Motor neuron (in vitro differentiated cells): ENCODE measurements at regions not wholly inside any gene's neighbourhood (a gene's known extent, or its start where the extent isn't known, plus 50 kb on each side); places are given as distances from the start of the nearest gene placed in this dataset.

Source experiments
- ATAC-seq, 8 experiments: fragments of 200-7000 bp; cut with Tn5 transposase; replicated peaks in 6 of 8; 2 replicates each; pipeline ENCODE4 v1.8.0; 2021; ENCODE audit warnings: mild to moderate bottlenecking in 8 of 8, moderate library complexity in 8 of 8
- H3K27ac ChIP-seq, 2 donors: fragments of 250-450 bp; sonication (Bioruptor Pico); 2 replicates each; pipeline ENCODE4 v1.9.0; 2021; ENCODE audit warnings: antibody characterized with exemption in 2 of 2, mild to moderate bottlenecking in 2 of 2, moderate library complexity in 1 of 2
- H3K4me1 ChIP-seq, 2 donors: fragments of 250-450 bp; sonication (Bioruptor Pico); replicated peaks in 1 of 2; 2 replicates each; pipeline ENCODE4 v1.6.1; 2021; ENCODE audit warnings: antibody characterized with exemption in 2 of 2, mild to moderate bottlenecking in 2 of 2, moderate library complexity in 1 of 2
- H3K4me3 ChIP-seq, 5 donors: fragments of 250-450 bp; sonication (Bioruptor Pico); 2 replicates each; pipeline ENCODE4 v1.9.0; 2021; ENCODE audit warnings: antibody characterized with exemption in 5 of 5, mild to moderate bottlenecking in 5 of 5, moderate library complexity in 4 of 5
- WGBS, 10 experiments: fragments of 450-650 bp; shearing (Covaris generic); methylation state at CpG; one replicate each; pipeline ENCODE4 v1.0.0; 2022; 5-methylcytosine and 5-hydroxymethylcytosine counted together
- in situ Hi-C, 9 experiments: fragments of 400-800 bp; cut with MboI; loops; one replicate each; pipeline ENCODE4 v1.15.0; 2021; ENCODE audit warnings: low sequenced_read_pairs in 9 of 9, low pct_unique_long_range_greater_than_20kb in 2 of 9; ENCODE audit not compliant: unreplicated experiment in 9 of 9

DNA sequence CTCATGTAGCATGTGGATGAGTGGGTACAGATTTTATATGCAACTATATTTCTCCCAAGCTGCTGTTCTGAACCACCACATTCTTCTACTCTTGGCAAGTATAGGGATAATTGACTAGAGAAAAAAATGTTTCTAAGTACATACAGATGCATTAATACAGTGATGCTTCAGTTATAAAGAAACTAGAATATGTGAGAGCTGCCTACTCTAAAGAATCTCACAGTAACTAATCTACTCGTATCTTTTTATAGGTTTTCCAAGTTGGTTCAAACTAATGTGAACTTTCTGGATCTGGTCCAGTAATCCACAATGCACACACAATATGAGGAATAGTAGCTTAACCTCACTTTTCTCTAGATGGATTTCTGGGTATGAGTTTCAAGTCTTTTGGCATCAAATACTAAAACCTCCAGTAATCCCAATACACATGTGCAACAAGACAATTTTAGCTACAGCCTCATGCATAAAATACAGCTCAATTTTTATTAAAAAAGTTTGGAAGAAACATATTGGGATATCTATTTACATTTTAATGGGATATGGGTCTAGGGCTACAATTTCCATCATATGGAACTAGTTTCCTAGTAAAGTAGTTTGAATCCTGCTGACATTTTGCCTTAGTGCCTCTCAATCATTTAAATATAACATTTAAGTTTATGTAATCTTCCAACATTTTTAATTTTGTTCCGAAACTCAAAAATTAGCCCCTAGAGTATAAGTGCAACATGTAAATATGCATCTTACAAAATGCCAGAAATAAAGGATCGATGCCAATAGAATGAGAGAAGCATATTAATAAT lies 2209.7 kb downstream of the LRRC4C start:
- no peak for ATAC-seq
- in situ Hi-C loops: no loop called here
- Histone ChIP-seq H3K4me1 (no peaks in the 10 kb centered on the region), H3K27ac (no peak overlapping the region), H3K4me3 (no peak overlapping the region)
- 0 to 81% (median 31%) methylated on average over 1 to 3 of the region's 3 CpGs; no CpG with 5 or more reads in 1 of the 10 experiments for WGBS, 10 experiments

DNA sequence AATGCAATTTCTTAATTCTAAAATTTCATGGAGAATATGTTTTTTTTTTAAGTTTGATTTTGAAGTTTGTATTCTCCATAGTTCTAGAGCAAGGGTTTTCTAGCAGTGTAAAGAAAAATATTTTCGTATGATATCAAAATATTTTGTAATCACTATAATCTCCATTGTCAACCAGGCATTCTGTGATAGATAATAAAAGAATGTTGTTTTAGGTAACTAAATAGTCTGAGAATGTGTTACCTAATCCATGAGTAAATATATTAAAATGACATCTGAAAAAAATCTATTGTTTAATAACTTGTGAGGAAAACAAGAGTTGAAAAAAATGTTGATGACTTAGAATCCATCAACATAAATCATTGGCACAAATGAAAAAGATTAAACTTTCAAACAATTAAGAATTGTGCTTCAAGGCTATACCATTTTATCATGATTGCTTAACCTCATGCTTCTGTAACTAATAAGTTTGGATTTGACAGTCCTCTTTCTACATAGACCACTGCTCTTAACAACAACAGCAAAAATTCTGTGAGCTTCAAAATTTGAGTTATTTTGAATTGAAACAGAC lies 2211.8 kb downstream of the LRRC4C start:
- H3K27ac ChIP-seq: no peak overlapping the region
- 8 to 100% (median 63%) methylated on average over 1 of the region's 1 CpG for WGBS, 10 experiments
- no peaks in the 10 kb centered on the region for H3K4me1 ChIP-seq
- H3K4me3 ChIP-seq: no peak overlapping the region
- in situ Hi-C loops: no loop called here
- no peak for ATAC-seq

DNA sequence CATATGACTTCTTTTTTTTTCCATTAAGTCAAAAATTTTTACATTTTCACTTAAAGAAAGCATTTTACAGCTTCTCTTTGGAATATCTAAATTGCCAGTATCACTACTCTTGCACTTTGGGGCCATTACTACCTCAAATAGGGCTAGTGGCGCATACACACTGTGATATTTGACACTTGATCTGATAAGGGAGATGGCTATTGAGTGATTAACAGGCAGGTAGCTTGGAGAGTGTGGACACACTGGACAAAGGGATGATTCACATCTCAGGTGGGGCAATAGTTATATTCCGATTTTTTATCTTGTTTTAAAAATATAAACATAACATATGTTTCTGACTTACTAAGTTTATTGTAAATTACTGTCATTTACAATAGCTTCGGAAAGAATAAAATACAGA lies 2219.9 kb downstream of the LRRC4C start:
- Histone ChIP-seq H3K27ac (no peak overlapping the region), H3K4me1 (no peaks in the 10 kb centered on the region), H3K4me3 (no peak overlapping the region)
- no peak for ATAC-seq
- in situ Hi-C loops: no loop called here
- WGBS, 10 experiments: 14 to 100% (median 80%) methylated on average over 1 to 3 of the region's 3 CpGs; no CpG with 5 or more reads in 1 of the 10 experiments

DNA sequence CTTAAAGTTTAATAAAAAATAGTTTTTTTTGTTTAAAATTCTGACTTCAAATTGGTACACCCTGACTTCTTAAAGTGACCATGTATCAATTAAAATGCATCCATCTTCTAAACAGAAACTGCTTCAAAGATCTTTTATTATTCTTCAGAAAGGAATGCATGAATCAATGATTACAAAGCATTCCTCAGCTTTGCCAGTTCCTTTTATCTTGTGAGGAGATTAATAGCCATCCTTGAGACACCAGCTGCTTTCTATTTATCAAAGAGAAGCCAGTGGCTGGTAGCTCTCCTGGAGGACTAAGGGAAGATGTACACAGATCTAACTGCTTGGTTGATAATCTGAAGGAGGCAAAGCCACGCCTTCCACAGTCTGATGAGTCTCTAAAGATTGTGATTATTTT lies 2222.5 kb downstream of the LRRC4C start:
- Histone ChIP-seq H3K4me1 (no peaks in the 10 kb centered on the region), H3K4me3 (no peak overlapping the region), H3K27ac (no peak overlapping the region)
- no peak for ATAC-seq
- WGBS, 10 experiments: 0 to 75% (median 10%) methylated on average over 1 of the region's 1 CpG
- in situ Hi-C loops: no loop called here

DNA sequence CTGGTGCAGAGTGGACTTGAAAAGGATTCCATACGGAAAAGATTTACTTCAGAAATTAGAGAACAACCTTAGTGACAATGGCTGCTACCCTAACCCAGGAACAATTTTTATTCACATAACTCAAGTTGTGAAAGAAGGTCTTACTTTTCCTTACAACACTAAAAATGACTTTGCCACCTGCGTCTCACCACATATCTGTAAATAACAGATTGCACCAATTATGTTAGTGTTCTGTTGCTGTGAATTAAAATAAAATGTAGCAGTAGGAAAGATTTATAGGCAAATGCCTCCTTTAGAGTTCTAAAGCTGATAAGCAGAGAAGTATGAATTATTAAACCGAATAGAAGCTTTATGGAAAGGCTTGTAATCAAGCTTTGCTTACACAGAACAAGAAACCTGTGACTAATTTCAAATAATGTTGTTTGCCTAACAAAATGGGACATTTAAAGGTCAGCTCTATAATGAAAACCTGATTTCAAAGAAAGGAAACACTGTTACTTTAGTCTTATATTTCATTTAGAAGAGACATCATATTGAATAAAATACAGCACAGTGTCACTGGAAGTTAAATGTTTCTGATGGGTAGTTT lies 2237.8 kb downstream of the LRRC4C start:
- in situ Hi-C loops: no loop called here
- ATAC-seq: peak in 3 of 8 experiments; percentile 19 to 53 (median 20)
- Histone ChIP-seq H3K4me1 (no peaks in the 10 kb centered on the region), H3K27ac (no peak overlapping the region), H3K4me3 (no peak overlapping the region)
- 0 to 86% (median 55%) methylated on average over 1 to 3 of the region's 3 CpGs; no CpG with 5 or more reads in 1 of the 10 experiments for WGBS, 10 experiments

DNA sequence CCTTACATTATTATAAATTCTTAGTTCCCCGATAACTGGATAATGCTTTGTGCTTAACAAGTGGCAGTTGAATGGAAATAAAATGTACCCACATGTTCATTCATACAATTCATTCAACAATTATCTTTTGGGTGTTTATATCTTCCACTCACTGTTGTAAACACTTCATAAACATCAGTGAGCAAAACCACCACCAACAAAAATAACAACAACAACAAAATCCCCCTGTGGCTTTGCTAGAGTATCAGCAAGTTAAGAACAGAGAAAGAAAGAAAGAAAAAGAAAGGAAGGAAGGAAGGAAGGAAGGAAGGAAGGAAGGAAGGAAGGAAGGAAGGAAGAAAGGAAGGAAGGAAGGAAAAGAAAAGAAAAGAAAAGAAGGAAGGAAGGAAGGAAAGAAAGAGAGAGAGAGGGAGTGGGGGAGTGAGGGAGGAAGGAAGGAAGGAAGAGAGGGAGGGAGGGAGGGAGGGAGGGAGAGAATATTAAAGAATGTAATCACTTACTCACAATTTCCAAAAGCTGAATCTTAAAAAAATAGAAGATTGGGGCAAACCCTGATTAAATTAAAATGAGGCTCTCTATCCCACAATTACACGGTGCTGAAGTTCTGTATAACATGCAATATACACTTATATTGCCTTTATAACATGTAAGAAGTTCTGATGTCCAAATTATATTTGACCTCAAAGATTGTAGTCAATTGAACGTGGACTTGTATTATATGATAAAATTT lies 2238.8 kb downstream of the LRRC4C start:
- no peaks in the 10 kb centered on the region for H3K4me1 ChIP-seq
- in situ Hi-C loops: no loop called here
- no peak for ATAC-seq
- H3K27ac ChIP-seq: no peak overlapping the region
- WGBS, 10 experiments: 0 to 100% (median 80%) methylated on average over 1 to 3 of the region's 3 CpGs
- no peak overlapping the region for H3K4me3 ChIP-seq

DNA sequence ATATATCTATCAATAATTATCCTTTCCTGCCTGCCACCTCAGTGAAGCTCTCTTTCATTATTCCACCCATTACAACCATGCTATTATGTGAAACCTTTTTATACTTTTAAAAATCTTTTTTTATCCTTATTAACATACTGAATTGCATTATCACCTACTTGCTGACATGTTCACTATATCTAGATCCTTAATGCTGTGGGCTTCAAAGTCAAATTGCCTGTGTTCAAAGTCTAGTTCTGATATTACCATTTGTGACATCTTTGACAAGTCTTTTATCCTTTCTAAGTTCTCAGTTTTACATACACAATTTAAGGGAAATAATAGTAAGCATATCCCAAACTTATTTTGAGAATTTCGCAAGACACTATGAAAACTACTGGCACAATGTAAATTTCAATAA lies 2239.4 kb downstream of the LRRC4C start:
- WGBS, 10 experiments: 0 to 100% (median 78%) methylated on average over 1 of the region's 1 CpG
- H3K27ac ChIP-seq: no peak overlapping the region
- no peak overlapping the region for H3K4me3 ChIP-seq
- H3K4me1 ChIP-seq: no peaks in the 10 kb centered on the region
- no peak for ATAC-seq
- in situ Hi-C loops: no loop called here

DNA sequence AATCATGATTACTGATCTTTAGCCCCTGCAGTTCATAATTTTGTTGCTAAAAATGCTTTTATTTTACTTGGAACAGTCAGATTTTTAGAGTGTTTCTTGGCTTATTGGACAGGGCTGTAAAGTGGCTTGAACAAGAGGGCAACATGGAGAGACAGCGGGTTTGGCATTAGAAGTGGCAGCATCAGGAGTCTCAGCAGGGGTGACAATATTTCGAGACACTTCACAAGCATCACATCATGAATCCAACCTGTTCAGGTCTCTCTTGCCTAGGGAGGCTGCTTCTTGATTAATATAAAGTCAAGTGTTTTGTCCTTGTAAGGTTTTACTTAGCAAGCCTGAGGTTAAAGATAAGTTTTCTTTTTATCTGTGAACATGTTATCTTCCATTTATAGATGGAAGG lies 2249.5 kb downstream of the LRRC4C start:
- WGBS, 10 experiments: 0 to 100% (median 46%) methylated on average over 1 to 2 of the region's 2 CpGs; no CpG with 5 or more reads in 2 of the 10 experiments
- no peak for ATAC-seq
- Histone ChIP-seq H3K4me3 (no peak overlapping the region), H3K4me1 (no peaks in the 10 kb centered on the region), H3K27ac (no peak overlapping the region)
- in situ Hi-C loops: no loop called here

DNA sequence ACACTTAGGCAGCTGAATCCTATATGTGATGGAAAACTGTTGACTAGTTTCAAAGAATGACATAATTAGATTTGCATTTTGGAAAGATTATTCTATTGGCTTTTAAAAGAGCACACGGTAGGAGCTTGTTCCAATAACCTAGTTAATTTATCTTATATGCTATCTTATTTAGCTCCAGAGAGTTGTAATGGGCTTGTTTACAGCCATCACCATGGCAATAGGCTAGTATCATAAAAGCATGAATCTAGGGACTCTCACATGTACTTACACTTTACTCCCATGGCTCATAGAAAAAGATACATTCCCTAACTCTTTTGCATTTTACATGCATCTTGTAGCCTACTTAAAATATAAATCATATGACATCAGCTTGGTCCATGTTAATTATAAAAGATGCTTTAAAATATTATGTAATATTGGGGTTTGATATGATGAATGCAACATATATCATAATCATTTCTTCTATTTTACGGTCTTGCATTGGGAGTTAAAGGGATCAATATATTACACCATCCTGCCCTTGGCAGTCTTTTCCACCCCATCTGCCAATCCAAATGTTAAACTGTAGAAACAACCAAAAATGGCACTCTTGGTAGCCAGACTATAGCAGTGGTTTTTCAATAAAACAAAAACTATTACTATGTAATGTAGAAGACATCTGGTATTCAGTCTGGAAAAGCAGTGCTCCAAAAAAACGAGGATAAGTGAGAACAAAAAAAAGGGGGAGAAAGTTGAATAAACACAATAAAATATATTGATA lies 2254.0 kb downstream of the LRRC4C start:
- Histone ChIP-seq H3K4me1 (no peaks in the 10 kb centered on the region), H3K4me3 (no peak overlapping the region), H3K27ac (no peak overlapping the region)
- WGBS, 10 experiments: 0 to 93% (median 41%) methylated on average over 1 to 3 of the region's 3 CpGs
- ATAC-seq: no peak
- in situ Hi-C loops: no loop called here

DNA sequence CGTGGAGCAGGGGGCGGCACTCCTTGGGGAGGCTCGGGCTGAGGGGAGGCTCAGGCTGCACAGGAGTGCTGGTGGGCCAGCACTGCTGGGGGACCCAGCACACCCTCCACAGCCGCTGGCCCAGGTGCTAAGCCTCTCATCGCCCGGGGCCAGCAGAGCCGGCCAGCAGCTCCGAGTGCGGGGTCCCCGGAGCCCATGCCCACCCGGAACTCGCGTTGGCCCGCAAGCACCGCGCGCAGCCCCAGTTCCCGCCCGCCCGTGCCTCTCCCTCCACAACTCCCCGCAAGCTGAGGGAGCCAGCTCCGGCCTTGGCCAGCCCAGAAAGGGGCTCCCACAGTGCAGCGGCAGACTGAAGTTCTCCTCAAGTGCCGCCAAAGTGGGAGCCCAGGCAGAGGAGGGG lies 2266.8 kb downstream of the LRRC4C start:
- in situ Hi-C loops: no loop called here
- Histone ChIP-seq H3K4me3 (no peak overlapping the region), H3K27ac (no peak overlapping the region), H3K4me1 (no peaks in the 10 kb centered on the region)
- no peak for ATAC-seq
- 58% methylated on average over 9 of the region's 24 CpGs; no CpG with 5 or more reads in 9 of the 10 experiments for WGBS, 10 experiments

DNA sequence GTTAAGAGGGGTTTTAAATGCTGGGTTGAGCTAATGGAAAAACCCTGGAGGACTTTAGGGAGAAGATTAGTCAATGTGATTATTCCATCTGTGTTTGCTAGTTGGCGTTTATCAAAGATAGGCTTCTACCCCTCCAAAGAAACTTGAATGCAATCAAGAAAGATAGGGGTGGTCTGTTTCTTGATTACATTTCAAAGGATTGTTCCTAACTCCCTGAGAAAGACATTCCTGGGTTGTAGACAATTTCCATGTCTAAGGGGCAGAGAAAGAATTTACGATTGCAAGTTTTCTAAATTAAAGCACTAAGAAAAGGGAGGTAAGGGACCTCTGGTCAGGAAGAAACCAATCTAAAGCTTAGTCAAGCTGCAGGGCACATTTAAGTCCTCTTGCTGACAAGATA lies 2268.7 kb downstream of the LRRC4C start:
- H3K4me3 ChIP-seq: no peak overlapping the region
- no peaks in the 10 kb centered on the region for H3K4me1 ChIP-seq
- H3K27ac ChIP-seq: no peak overlapping the region
- 0 to 69% (median 40%) methylated on average over 1 to 2 of the region's 2 CpGs; no CpG with 5 or more reads in 1 of the 10 experiments for WGBS, 10 experiments
- in situ Hi-C loops: no loop called here
- no peak for ATAC-seq

DNA sequence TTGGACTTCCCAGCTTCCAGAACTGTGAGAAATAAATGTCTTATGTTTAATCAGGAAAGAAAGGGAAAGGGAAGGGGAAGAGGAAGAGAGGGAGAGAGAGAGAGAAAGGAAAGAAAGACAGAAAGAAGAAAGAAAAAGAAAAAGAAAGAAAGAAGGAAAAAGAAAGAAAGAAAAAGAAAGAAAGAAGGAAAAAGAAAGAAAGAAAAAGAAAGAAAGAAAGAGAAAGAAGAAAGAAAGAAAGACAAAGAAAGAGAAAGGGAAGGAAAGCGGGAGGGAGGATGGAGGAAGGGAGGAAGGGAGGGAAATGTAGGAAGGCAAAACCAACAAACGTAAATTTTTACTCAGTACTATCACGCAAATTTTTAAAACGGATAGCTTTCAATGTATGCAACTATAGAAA lies 2281.8 kb downstream of the LRRC4C start:
- WGBS, 10 experiments: 4 to 87% (median 70%) methylated on average over 2 to 4 of the region's 4 CpGs
- no peaks in the 10 kb centered on the region for H3K4me1 ChIP-seq
- no peak overlapping the region for H3K4me3 ChIP-seq
- ATAC-seq: no peak
- H3K27ac ChIP-seq: no peak overlapping the region
- in situ Hi-C loops: no loop called here

DNA sequence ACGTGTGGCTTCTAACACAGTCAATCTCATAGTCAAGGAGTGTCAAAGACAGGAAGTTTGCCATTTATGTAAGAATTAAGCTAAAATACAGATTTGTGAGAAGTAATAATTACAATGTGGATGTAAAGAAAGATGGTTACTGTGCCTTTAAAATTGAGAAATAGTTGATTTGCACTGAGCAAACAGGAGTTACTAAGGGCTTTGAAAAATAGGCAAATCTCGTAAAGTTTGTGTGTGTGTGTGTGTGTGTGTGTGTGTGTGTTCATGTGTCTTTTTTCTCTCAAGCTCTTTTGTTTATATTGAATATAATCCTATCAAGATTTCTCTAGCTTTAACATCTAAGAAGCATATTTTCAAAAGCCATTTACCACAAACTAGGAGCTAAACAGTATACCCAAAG lies 2284.5 kb downstream of the LRRC4C start:
- WGBS, 10 experiments: 0 to 100% (median 36%) methylated on average over 1 to 2 of the region's 2 CpGs; no CpG with 5 or more reads in 1 of the 10 experiments
- H3K27ac ChIP-seq: no peak overlapping the region
- in situ Hi-C loops: no loop called here
- no peak for ATAC-seq
- no peaks in the 10 kb centered on the region for H3K4me1 ChIP-seq
- no peak overlapping the region for H3K4me3 ChIP-seq
